HEK293 (cell line): ENCODE measurements at regions not wholly inside any gene's neighbourhood (a gene's known extent, or its start where the extent isn't known, plus 50 kb on each side); places are given as distances from the start of the nearest gene placed in this dataset.

Source experiments
- CTCF ChIA-PET: fragments of 350-600 bp; formaldehyde crosslinking; extraction: SDS; loops from one replicate; lab custom pipeline; 2021; ENCODE audit warnings: antibody characterized with exemption; lab: Yijun Ruan, JAX
- POLR2A ChIA-PET: fragments of 300-600 bp; formaldehyde crosslinking; extraction: SDS; loops from one replicate; lab custom pipeline; 2020; ENCODE audit warnings: antibody characterized with exemption, inconsistent platforms; lab: Yijun Ruan, JAX
- H3K27ac ChIP-seq: fragments of 200-500 bp; sonication (Bioruptor generic); 2 replicates; pipeline ENCODE4 v1.5.1; 2014; ENCODE audit warnings: low read depth, low read length, control low read depth, inconsistent platforms; ENCODE audit errors: extremely low read depth
- H3K36me3 ChIP-seq, 2 experiments: fragments of 200-500 bp in 1 of 2; sonication (Bioruptor generic) in 1 of 2; 1 replicate in 1 of 2; 2 replicates in 1 of 2; pipeline ENCODE4 v1.5.1; 2014 to 2017; ENCODE audit warnings: inconsistent platforms in 2 of 2, low read length in 2 of 2; ENCODE audit not compliant: control insufficient read depth in 2 of 2, insufficient read depth in 1 of 2
- H3K4me1 ChIP-seq: fragments of 200-500 bp; sonication (Bioruptor generic); 2 replicates; pipeline ENCODE4 v1.5.1; 2014; ENCODE audit warnings: mild to moderate bottlenecking, low read length, inconsistent platforms; ENCODE audit not compliant: control insufficient read depth, insufficient read depth
- H3K4me3 ChIP-seq: 2 replicates; pipeline ENCODE4 v1.5.1; 2011; ENCODE audit warnings: low read depth, mild to moderate bottlenecking, control low read depth, low read length, moderate library complexity
- H3K9me3 ChIP-seq: fragments of 200-500 bp; sonication (Bioruptor generic); 2 replicates; pipeline ENCODE4 v1.5.1; 2014; ENCODE audit warnings: low read depth, low read length, inconsistent platforms; ENCODE audit not compliant: control insufficient read depth, insufficient read depth
- BCL11B ChIP-seq: fragments of 450-650 bp; formaldehyde crosslinking; IDR thresholded peaks from 2 replicates; pipeline ENCODE4 v1.5.1; 2016; ENCODE audit warnings: low read depth, missing biosample characterization, missing genetic modification characterization
- HOXC10 ChIP-seq: sonication (generic); formaldehyde crosslinking; IDR thresholded peaks from 2 replicates; pipeline ENCODE4 v1.8.1; 2023; ENCODE audit warnings: mild to moderate bottlenecking, missing genetic modification reagents
- KLF1 ChIP-seq: fragments of 450-650 bp; formaldehyde crosslinking; IDR thresholded peaks from 2 replicates; pipeline ENCODE4 v1.5.1; 2016; ENCODE audit warnings: missing biosample characterization, missing genetic modification characterization
- ZNF202 ChIP-seq: fragments of 450-650 bp; formaldehyde crosslinking; IDR thresholded peaks from 2 replicates; pipeline ENCODE4 v1.5.1; 2016; ENCODE audit warnings: missing biosample characterization, missing genetic modification characterization, borderline replicate concordance
- ZNF292 ChIP-seq: fragments of 450-650 bp; formaldehyde crosslinking; IDR thresholded peaks from 2 replicates; pipeline ENCODE4 v1.5.1; 2016; ENCODE audit warnings: low read depth, missing biosample characterization, missing genetic modification characterization, borderline replicate concordance
- ZNF341 ChIP-seq: fragments of 450-650 bp; formaldehyde crosslinking; IDR thresholded peaks from 2 replicates; pipeline ENCODE4; 2016; ENCODE audit warnings: low read depth, missing biosample characterization, missing genetic modification characterization
- ZNF366 ChIP-seq: fragments of 450-650 bp; formaldehyde crosslinking; conservative IDR thresholded peaks from 2 replicates; pipeline ENCODE4 v1.5.1; 2016; ENCODE audit warnings: missing biosample characterization, missing genetic modification characterization
- ZNF391 ChIP-seq: fragments of 450-650 bp; formaldehyde crosslinking; IDR thresholded peaks from 2 replicates; pipeline ENCODE4 v1.5.1; 2016; ENCODE audit warnings: low read depth, missing biosample characterization, missing genetic modification characterization, borderline replicate concordance
- ZNF501 ChIP-seq: fragments of 450-650 bp; formaldehyde crosslinking; IDR thresholded peaks from 2 replicates; pipeline ENCODE4 v1.5.1; 2016; ENCODE audit warnings: missing biosample characterization, missing genetic modification characterization
- ZNF544 ChIP-seq: fragments of 450-650 bp; formaldehyde crosslinking; IDR thresholded peaks from 2 replicates; pipeline ENCODE4 v1.5.0; 2017; ENCODE audit warnings: missing biosample characterization, missing genetic modification characterization
- ZNF555 ChIP-seq: fragments of 450-650 bp; formaldehyde crosslinking; conservative IDR thresholded peaks from 2 replicates; pipeline ENCODE4 v1.5.1; 2017; ENCODE audit warnings: missing biosample characterization, mild to moderate bottlenecking, missing genetic modification characterization, inconsistent platforms
- ZNF626 ChIP-seq: fragments of 450-650 bp; sonication (Bioruptor Pico); formaldehyde crosslinking; IDR thresholded peaks from 2 replicates; pipeline ENCODE4 v1.5.1; 2018; ENCODE audit warnings: missing biosample characterization, missing genetic modification characterization, inconsistent platforms
- ZNF654 ChIP-seq: fragments of 450-650 bp; formaldehyde crosslinking; IDR thresholded peaks from 2 replicates; pipeline ENCODE4 v1.5.1; 2016; ENCODE audit warnings: low read depth, missing biosample characterization, missing genetic modification characterization
- ZNF776 ChIP-seq: fragments of 450-650 bp; formaldehyde crosslinking; IDR thresholded peaks from 2 replicates; pipeline ENCODE4 v1.5.0; 2017; ENCODE audit warnings: missing biosample characterization, missing genetic modification characterization, borderline replicate concordance
- TF ChIP-seq, protein P1 (sequence below): fragments of 450-650 bp; formaldehyde crosslinking; IDR thresholded peaks from 2 replicates; pipeline ENCODE4 v1.5.1; 2017; ENCODE audit warnings: missing biosample characterization, missing genetic modification characterization
- TF ChIP-seq, protein P2 (sequence below): fragments of 450-650 bp; formaldehyde crosslinking; IDR thresholded peaks from 2 replicates; pipeline ENCODE4 v1.5.1; 2016; ENCODE audit warnings: missing biosample characterization, missing genetic modification characterization
- TF ChIP-seq, protein P3 (sequence below): fragments of 450-650 bp; formaldehyde crosslinking; conservative IDR thresholded peaks from 2 replicates; pipeline ENCODE4 v1.5.1; 2016; ENCODE audit warnings: low read depth, missing biosample characterization, missing genetic modification characterization
- TF ChIP-seq, protein P4 (sequence below): fragments of 450-650 bp; formaldehyde crosslinking; IDR thresholded peaks from 2 replicates; pipeline ENCODE4 v1.5.1; 2016; ENCODE audit warnings: missing biosample characterization, missing genetic modification characterization, low read depth
- TF ChIP-seq, protein P5 (sequence below): fragments of 450-650 bp; formaldehyde crosslinking; IDR thresholded peaks from 2 replicates; pipeline ENCODE4 v1.5.1; 2016; ENCODE audit warnings: missing biosample characterization, missing genetic modification characterization
- TF ChIP-seq, protein P6 (sequence below): fragments of 450-650 bp; formaldehyde crosslinking; IDR thresholded peaks from 2 replicates; pipeline ENCODE4 v1.5.1; 2016; ENCODE audit warnings: missing biosample characterization, missing genetic modification characterization, borderline replicate concordance

DNA sequence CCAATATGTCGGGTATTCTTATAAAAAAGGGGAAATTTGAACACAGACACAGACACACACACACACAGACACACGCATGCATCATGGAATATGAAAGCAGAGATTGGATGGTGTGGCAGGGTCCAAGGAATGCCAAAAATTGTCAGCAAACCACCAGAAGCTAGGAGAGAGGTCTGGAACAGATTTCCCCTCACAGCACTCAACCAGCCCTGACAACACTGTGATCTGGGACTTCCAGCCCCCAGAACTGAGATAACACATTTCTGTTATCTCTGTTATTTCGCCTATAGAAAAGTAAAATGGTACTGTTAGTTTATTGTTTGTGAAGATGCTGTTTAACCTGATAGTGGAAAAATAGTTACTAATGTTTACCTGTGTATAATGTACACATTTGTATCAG is 145.4 kb upstream of the ZBED5 start (continued):
- TF ChIP-seq, protein P1, sequence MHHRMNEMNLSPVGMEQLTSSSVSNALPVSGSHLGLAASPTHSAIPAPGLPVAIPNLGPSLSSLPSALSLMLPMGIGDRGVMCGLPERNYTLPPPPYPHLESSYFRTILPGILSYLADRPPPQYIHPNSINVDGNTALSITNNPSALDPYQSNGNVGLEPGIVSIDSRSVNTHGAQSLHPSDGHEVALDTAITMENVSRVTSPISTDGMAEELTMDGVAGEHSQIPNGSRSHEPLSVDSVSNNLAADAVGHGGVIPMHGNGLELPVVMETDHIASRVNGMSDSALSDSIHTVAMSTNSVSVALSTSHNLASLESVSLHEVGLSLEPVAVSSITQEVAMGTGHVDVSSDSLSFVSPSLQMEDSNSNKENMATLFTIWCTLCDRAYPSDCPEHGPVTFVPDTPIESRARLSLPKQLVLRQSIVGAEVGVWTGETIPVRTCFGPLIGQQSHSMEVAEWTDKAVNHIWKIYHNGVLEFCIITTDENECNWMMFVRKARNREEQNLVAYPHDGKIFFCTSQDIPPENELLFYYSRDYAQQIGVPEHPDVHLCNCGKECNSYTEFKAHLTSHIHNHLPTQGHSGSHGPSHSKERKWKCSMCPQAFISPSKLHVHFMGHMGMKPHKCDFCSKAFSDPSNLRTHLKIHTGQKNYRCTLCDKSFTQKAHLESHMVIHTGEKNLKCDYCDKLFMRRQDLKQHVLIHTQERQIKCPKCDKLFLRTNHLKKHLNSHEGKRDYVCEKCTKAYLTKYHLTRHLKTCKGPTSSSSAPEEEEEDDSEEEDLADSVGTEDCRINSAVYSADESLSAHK = no peak
- TF ChIP-seq ZNF544 = no peak
- no peak for TF ChIP-seq ZNF776 (tag by site-specific recombination)
- TF ChIP-seq, protein P2, sequence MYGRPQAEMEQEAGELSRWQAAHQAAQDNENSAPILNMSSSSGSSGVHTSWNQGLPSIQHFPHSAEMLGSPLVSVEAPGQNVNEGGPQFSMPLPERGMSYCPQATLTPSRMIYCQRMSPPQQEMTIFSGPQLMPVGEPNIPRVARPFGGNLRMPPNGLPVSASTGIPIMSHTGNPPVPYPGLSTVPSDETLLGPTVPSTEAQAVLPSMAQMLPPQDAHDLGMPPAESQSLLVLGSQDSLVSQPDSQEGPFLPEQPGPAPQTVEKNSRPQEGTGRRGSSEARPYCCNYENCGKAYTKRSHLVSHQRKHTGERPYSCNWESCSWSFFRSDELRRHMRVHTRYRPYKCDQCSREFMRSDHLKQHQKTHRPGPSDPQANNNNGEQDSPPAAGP (tag by site-specific recombination) = no peak
- TF ChIP-seq ZNF555 (tag by site-specific recombination) = no peak

DNA sequence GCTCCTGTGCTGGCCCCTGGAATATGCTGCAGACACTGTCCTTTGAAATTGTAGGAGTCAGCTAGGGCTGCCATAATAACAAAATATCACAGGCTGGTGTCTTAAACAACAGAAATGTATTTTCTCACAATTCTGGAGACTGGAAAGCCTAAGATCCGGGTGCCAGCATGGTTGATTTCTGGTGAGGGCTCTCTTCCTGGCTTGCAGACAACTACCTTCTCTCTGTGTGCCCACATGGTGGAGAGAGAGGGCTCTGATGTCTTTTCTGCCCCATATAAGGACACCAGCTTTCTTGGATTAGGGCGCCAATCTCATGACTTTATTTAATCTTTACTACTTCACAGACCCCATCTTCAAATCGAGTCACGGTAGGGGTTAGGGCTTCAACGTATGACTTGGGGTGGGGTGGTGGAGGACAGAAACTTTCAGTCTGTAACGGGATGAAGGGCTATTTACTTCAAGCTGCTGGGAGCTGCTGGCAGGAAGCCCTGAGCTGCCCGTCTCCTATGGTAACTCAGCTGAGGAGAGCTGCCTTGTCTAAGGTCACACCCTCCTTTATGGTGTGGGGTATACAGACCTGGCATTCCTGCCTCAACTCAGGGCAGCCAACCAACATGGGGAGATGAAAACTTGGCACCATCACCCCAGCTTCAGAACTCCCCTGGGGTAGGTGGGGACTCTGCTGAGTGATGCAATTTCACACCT is 142.9 kb upstream of the ZBED5 start:
- TF ChIP-seq HOXC10 (CRISPR knock-in tag) (no peak), ZNF292 (tag by site-specific recombination) (no peak), BCL11B (no peak), ZNF202 (no peak), KLF1 (tag by site-specific recombination) (no peak), ZNF501 (tag by site-specific recombination) (no peak), ZNF366 (tag by site-specific recombination) (no peak), ZNF626 (no peak), ZNF654 (tag by site-specific recombination) (no peak), ZNF391 (no peak), ZNF341 (tag by site-specific recombination) (no peak)
- TF ChIP-seq, protein P3, sequence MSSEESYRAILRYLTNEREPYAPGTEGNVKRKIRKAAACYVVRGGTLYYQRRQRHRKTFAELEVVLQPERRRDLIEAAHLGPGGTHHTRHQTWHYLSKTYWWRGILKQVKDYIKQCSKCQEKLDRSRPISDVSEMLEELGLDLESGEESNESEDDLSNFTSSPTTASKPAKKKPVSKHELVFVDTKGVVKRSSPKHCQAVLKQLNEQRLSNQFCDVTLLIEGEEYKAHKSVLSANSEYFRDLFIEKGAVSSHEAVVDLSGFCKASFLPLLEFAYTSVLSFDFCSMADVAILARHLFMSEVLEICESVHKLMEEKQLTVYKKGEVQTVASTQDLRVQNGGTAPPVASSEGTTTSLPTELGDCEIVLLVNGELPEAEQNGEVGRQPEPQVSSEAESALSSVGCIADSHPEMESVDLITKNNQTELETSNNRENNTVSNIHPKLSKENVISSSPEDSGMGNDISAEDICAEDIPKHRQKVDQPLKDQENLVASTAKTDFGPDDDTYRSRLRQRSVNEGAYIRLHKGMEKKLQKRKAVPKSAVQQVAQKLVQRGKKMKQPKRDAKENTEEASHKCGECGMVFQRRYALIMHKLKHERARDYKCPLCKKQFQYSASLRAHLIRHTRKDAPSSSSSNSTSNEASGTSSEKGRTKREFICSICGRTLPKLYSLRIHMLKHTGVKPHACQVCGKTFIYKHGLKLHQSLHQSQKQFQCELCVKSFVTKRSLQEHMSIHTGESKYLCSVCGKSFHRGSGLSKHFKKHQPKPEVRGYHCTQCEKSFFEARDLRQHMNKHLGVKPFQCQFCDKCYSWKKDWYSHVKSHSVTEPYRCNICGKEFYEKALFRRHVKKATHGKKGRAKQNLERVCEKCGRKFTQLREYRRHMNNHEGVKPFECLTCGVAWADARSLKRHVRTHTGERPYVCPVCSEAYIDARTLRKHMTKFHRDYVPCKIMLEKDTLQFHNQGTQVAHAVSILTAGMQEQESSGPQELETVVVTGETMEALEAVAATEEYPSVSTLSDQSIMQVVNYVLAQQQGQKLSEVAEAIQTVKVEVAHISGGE = no peak
- TF ChIP-seq, protein P4, sequence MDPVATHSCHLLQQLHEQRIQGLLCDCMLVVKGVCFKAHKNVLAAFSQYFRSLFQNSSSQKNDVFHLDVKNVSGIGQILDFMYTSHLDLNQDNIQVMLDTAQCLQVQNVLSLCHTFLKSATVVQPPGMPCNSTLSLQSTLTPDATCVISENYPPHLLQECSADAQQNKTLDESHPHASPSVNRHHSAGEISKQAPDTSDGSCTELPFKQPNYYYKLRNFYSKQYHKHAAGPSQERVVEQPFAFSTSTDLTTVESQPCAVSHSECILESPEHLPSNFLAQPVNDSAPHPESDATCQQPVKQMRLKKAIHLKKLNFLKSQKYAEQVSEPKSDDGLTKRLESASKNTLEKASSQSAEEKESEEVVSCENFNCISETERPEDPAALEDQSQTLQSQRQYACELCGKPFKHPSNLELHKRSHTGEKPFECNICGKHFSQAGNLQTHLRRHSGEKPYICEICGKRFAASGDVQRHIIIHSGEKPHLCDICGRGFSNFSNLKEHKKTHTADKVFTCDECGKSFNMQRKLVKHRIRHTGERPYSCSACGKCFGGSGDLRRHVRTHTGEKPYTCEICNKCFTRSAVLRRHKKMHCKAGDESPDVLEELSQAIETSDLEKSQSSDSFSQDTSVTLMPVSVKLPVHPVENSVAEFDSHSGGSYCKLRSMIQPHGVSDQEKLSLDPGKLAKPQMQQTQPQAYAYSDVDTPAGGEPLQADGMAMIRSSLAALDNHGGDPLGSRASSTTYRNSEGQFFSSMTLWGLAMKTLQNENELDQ (tag by site-specific recombination) = no peak
- TF ChIP-seq, protein P5, sequence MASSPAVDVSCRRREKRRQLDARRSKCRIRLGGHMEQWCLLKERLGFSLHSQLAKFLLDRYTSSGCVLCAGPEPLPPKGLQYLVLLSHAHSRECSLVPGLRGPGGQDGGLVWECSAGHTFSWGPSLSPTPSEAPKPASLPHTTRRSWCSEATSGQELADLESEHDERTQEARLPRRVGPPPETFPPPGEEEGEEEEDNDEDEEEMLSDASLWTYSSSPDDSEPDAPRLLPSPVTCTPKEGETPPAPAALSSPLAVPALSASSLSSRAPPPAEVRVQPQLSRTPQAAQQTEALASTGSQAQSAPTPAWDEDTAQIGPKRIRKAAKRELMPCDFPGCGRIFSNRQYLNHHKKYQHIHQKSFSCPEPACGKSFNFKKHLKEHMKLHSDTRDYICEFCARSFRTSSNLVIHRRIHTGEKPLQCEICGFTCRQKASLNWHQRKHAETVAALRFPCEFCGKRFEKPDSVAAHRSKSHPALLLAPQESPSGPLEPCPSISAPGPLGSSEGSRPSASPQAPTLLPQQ = no peak
- TF ChIP-seq, protein P6, sequence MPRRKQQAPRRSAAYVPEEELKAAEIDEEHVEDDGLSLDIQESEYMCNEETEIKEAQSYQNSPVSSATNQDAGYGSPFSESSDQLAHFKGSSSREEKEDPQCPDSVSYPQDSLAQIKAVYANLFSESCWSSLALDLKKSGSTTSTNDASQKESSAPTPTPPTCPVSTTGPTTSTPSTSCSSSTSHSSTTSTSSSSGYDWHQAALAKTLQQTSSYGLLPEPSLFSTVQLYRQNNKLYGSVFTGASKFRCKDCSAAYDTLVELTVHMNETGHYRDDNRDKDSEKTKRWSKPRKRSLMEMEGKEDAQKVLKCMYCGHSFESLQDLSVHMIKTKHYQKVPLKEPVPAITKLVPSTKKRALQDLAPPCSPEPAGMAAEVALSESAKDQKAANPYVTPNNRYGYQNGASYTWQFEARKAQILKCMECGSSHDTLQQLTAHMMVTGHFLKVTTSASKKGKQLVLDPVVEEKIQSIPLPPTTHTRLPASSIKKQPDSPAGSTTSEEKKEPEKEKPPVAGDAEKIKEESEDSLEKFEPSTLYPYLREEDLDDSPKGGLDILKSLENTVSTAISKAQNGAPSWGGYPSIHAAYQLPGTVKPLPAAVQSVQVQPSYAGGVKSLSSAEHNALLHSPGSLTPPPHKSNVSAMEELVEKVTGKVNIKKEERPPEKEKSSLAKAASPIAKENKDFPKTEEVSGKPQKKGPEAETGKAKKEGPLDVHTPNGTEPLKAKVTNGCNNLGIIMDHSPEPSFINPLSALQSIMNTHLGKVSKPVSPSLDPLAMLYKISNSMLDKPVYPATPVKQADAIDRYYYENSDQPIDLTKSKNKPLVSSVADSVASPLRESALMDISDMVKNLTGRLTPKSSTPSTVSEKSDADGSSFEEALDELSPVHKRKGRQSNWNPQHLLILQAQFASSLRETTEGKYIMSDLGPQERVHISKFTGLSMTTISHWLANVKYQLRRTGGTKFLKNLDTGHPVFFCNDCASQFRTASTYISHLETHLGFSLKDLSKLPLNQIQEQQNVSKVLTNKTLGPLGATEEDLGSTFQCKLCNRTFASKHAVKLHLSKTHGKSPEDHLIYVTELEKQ (tag by site-specific recombination) = no peak
- no peaks in the 10 kb centered on the region for H3K4me1 ChIP-seq
- ChIA-PET POLR2A (no interaction called here), CTCF (no interaction called here)
- H3K9me3 ChIP-seq = no peaks in the 10 kb centered on the region
- H3K36me3 ChIP-seq = no peaks in the 10 kb centered on the region
- H3K4me3 ChIP-seq = no peak overlapping the region
- H3K27ac ChIP-seq = no peak overlapping the region
